ENCODE measurements at regions not wholly inside any gene's neighbourhood (a gene's known extent, or its start where the extent isn't known, plus 50 kb on each side); places are given as distances from the start of the nearest gene placed in this dataset.

- no peak for TF ChIP-seq CTCF (conservative IDR thresholded peaks at IDR 0.05 in 1 of 2, IDR thresholded peaks at IDR 0.05 in 1 of 2; ENCODE audit: extremely low read depth in 1 of 2, insufficient read depth in 1 of 2, low read depth in 1 of 2, low read length in 2 of 2)
- no peak for TF ChIP-seq EZH2 (IDR thresholded peaks at IDR 0.05; ENCODE audit: borderline replicate concordance, low read length)
These were observed 212.0 kb downstream of the PCDH17 start for GRCh38 chr13:57843521-57843920.

Data from mammary epithelial cell (primary cell).